KOPT-K1 (cell line): ENCODE measurements at regions not wholly inside any gene's neighbourhood (a gene's known extent, or its start where the extent isn't known, plus 50 kb on each side); places are given as distances from the start of the nearest gene placed in this dataset.

ENCODE experiments used
- H3K27ac ChIP-seq: fragments of 200-600 bp; sonication (generic); 2 replicates; pipeline ENCODE4 v1.5.1; 2016; ENCODE audit warnings: antibody characterized with exemption, mild to moderate bottlenecking, low read depth, low read length; ENCODE audit not compliant: poor library complexity, severe bottlenecking
- H3K36me3 ChIP-seq: fragments of 200-600 bp; sonication (generic); 2 replicates; pipeline ENCODE4 v1.5.1; 2017; ENCODE audit warnings: antibody characterized with exemption, mild to moderate bottlenecking, low read length, moderate library complexity; ENCODE audit not compliant: insufficient read depth
- H3K9me3 ChIP-seq: fragments of 200-600 bp; sonication (generic); 2 replicates; pipeline ENCODE4 v1.5.1; 2017; ENCODE audit warnings: antibody characterized with exemption, low read length, mild to moderate bottlenecking; ENCODE audit not compliant: insufficient read depth, poor library complexity, severe bottlenecking

- H3K36me3 ChIP-seq, result no peaks in the 10 kb centered on the region
- no peak overlapping the region for H3K27ac ChIP-seq
- H3K9me3 ChIP-seq, result no peaks in the 10 kb centered on the region
Measured at GRCh38 chr2:134177351-134177931, 76.4 kb upstream of the MGAT5 start.

GRCh38 chr2:134178138-134178877 lies 75.6 kb upstream of the MGAT5 start:
- Histone ChIP-seq H3K9me3 (no peaks in the 10 kb centered on the region), H3K36me3 (no peaks in the 10 kb centered on the region), H3K27ac (no peak overlapping the region)

- H3K9me3 ChIP-seq, result no peaks in the 10 kb centered on the region
- no peaks in the 10 kb centered on the region for H3K36me3 ChIP-seq
- H3K27ac ChIP-seq, result peak overlapping the region; percentile 1
Measured at GRCh38 chr2:134181219-134181618, 72.7 kb upstream of the MGAT5 start.

- Histone ChIP-seq H3K36me3 (no peaks in the 10 kb centered on the region), H3K9me3 (no peaks in the 10 kb centered on the region), H3K27ac (no peak overlapping the region)
Measured at GRCh38 chr2:134183679-134184078, 70.2 kb upstream of the MGAT5 start.

- H3K27ac ChIP-seq, result no peak overlapping the region
- no peaks in the 10 kb centered on the region for H3K9me3 ChIP-seq
- H3K36me3 ChIP-seq, result no peaks in the 10 kb centered on the region
Measured at GRCh38 chr2:134185639-134186038, 68.2 kb upstream of the MGAT5 start.

- peaks cover 7% of the 10 kb centered on the region for H3K9me3 ChIP-seq
- no peak overlapping the region for H3K27ac ChIP-seq
- no peaks in the 10 kb centered on the region for H3K36me3 ChIP-seq
Measured at GRCh38 chr2:134189009-134189720, 64.7 kb upstream of the MGAT5 start.

GRCh38 chr2:134190062-134190806 lies 63.6 kb upstream of the MGAT5 start:
- Histone ChIP-seq H3K36me3 (no peaks in the 10 kb centered on the region), H3K27ac (no peak overlapping the region), H3K9me3 (peaks cover 7% of the 10 kb centered on the region)

- H3K27ac ChIP-seq, result no peak overlapping the region
- peaks cover 7% of the 10 kb centered on the region for H3K9me3 ChIP-seq
- no peaks in the 10 kb centered on the region for H3K36me3 ChIP-seq
Measured at GRCh38 chr2:134190807-134191203, 63.1 kb upstream of the MGAT5 start.

GRCh38 chr2:134191835-134192234 lies 62.0 kb upstream of the MGAT5 start:
- no peaks in the 10 kb centered on the region for H3K36me3 ChIP-seq
- H3K9me3 ChIP-seq, result peaks cover 7% of the 10 kb centered on the region
- H3K27ac ChIP-seq, result no peak overlapping the region

GRCh38 chr2:134193006-134193405 lies 60.9 kb upstream of the MGAT5 start:
- peaks cover 7% of the 10 kb centered on the region for H3K9me3 ChIP-seq
- no peaks in the 10 kb centered on the region for H3K36me3 ChIP-seq
- H3K27ac ChIP-seq, result no peak overlapping the region

- no peaks in the 10 kb centered on the region for H3K36me3 ChIP-seq
- no peak overlapping the region for H3K27ac ChIP-seq
Measured at GRCh38 chr2:134194519-134194918, 59.4 kb upstream of the MGAT5 start.

GRCh38 chr2:134195341-134195740 lies 58.5 kb upstream of the MGAT5 start:
- Histone ChIP-seq H3K27ac (no peak overlapping the region), H3K36me3 (no peaks in the 10 kb centered on the region), H3K9me3 (peaks cover 7% of the 10 kb centered on the region)

More at GRCh38 chr2:134194519-134194918, 59.4 kb upstream of the MGAT5 start:
- H3K9me3 ChIP-seq, result peaks cover 7% of the 10 kb centered on the region

- H3K27ac ChIP-seq, result peak overlapping the region; percentile 2
- no peaks in the 10 kb centered on the region for H3K9me3 ChIP-seq
Measured at GRCh38 chr2:134197445-134197844, 56.4 kb upstream of the MGAT5 start.

GRCh38 chr2:134198006-134198634 lies 55.8 kb upstream of the MGAT5 start:
- H3K36me3 ChIP-seq, result no peaks in the 10 kb centered on the region
- H3K27ac ChIP-seq, result peak overlapping the region; percentile 2
- no peaks in the 10 kb centered on the region for H3K9me3 ChIP-seq

More at GRCh38 chr2:134197445-134197844, 56.4 kb upstream of the MGAT5 start:
- H3K36me3 ChIP-seq, result no peaks in the 10 kb centered on the region
